ENCODE measurements at regions not wholly inside any gene's neighbourhood (a gene's known extent, or its start where the extent isn't known, plus 50 kb on each side); places are given as distances from the start of the nearest gene placed in this dataset.
"Not testable (repeated sequence)": the region's sequence is repeated elsewhere in the genome, so short reads cannot be mapped to it uniquely, and the experiment has no call there.

DNA sequence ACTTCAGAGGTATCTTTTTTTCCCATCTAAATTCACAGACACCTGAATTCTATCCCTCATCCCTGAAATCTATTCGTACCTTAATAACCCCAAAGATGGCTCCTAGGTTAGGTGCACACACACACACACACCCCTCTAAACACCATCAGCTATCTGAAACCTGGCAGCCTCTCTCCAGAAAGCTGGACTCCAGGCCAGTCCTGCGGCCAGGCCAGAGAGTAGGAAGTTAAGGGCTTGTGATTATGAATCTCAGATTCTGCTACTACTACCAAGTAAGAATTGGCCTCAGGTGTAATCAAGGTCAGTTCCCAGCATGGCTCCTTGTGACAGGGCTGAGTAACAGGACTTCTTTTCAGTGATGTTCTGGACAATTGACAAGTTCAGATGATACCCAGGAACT lies 244.2 kb upstream of the SERP2 start:
- no peak for DNase-seq

DNA sequence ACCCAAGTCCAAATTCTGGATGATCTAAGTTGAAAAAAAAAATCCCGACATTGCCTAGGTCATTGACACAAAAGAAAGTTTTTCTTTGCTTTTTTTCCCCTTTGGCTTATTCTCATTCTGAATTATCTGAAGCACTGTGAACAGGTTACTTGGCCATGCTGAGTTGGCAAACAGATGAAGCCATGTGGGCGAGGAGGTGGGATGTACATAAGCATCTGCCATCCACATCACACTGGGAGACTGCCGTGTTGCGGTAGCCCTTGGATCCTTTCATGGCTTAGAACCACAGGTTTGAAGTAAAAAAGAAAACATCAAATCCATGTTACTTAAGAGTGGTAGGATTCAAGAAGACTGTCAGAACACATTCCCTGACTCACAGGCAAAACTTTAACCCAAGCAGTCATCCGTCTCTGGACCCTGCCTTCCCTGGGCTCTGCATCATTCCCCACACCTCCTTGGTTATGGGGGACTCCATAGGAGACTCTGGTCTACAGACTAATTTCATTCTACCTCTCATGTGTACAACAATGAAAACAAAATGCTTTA lies 242.5 kb upstream of the SERP2 start:
- DNase-seq, result no peak

DNA sequence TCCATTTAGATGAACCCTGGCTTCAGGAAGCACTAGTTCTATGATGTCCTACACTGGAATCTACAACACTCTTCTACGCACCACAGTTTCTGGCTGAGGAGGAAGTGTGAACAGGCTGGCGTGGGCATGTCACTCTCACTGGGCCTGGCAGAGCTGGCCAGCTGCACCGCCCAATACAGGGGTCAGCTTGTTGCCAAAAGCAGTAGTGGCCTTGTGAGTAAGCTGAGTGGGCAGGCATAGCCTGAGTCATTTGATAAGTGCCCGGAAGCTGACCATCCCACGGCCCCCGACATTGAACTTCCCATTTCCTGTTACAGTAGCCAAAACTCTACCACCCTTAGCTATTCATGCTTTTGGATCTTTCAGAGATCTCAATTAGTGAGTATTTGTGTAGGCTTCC lies 240.9 kb upstream of the SERP2 start:
- peak; percentile 96 to 98 (median 97) for DNase-seq

GRCh38 chr13:44133626-44134025 lies 240.0 kb upstream of the SERP2 start:
- peak in 2 of 3 donors; percentile 47 to 61 for DNase-seq

GRCh38 chr13:44135566-44135965 lies 238.1 kb upstream of the SERP2 start:
- peak; percentile 41 to 67 (median 62) for DNase-seq

- peak in 2 of 3 donors; percentile 58 to 60 for DNase-seq
These were observed 236.8 kb upstream of the SERP2 start for GRCh38 chr13:44136696-44137268.

- DNase-seq, result peak in 1 of 3 donors; percentile 59
These were observed 236.2 kb upstream of the SERP2 start for GRCh38 chr13:44137466-44137865.

GRCh38 chr13:44140146-44140545 lies 233.5 kb upstream of the SERP2 start:
- DNase-seq, result no peak

- DNase-seq, result peak in 1 of 3 donors; percentile 34
These were observed 232.5 kb upstream of the SERP2 start for GRCh38 chr13:44140888-44141724.

DNA sequence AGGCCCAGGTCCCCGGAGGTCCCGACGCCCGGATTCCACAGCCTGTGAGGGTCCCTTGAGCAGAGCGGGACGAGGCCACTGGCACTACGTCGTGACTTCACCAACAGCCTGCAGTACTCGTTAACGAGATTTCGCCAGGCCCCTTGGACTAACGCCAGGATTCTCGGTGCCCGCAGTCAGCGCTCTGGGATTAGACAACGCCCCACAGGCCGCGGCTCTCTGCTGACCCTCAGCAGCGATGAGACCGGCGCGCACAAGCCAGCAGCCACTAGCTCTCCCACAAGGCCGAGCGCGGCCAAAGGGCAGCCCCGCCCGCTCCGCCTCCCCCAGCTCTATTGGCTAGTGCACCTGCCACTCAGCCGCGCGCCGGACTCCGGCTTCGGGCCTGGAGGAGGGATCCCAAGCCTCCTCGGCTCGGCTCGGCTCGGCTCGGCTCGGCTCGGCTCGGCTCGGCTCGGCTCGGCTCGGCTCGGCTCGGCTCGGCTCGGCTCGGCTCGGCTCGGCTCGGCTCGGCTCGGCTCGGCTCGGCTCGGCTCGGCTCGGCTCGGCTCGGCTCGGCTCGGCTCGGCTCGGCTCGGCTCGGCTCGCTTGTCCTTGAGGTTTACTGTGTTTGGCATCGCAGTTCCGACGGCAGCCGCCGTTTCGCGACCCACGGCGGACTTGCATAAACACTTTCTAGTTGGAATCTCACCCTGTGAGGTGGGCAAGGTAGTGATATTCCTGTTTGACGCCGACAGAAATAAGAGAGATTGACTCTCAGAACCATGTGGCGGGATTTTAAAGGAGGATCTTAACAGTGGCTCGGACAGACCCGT lies 231.7 kb upstream of the SERP2 start:
- DNase-seq, result peak; percentile 98

- DNase-seq, result no peak
These were observed 231.1 kb upstream of the SERP2 start for GRCh38 chr13:44142540-44142867.

DNA sequence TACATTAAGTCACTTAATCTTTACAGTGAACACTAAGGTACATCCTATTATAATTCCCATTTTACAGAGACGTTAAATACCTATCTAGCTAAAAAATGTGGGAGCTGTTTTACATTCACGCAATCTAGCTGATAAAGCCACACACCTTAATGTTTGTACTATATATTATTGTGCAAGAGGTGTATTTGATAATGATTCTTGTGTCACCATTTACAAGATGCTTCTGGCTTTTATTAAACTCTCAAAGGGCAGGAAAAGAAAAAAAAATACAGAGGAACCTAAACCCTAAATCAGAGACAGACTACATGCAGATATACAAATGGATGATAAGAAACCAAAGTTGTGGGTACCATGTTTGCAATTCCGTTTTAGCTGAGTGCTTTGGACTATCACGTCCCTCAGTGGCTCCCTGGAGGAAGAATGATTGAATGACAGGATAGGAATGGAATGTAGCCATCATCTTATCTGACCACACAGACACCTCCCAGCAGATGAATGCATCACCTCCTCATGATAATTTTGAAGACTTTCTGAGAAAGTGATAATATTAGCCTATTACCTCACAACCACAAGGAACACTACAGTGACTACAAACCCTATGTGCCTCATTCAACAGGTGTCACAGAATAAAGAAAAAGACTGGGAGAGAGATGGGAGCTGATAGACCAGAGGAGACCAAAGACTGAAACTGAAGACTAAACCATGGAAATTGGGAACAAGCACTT lies 230.5 kb upstream of the SERP2 start:
- no peak for DNase-seq

GRCh38 chr13:44146138-44146537 lies 227.5 kb upstream of the SERP2 start:
- peak in 1 of 3 donors; percentile 36 for DNase-seq

- DNase-seq, result no peak
These were observed 226.4 kb upstream of the SERP2 start for GRCh38 chr13:44147233-44147632.

- DNase-seq, result no peak
These were observed 226.0 kb upstream of the SERP2 start for GRCh38 chr13:44147648-44148047.

DNA sequence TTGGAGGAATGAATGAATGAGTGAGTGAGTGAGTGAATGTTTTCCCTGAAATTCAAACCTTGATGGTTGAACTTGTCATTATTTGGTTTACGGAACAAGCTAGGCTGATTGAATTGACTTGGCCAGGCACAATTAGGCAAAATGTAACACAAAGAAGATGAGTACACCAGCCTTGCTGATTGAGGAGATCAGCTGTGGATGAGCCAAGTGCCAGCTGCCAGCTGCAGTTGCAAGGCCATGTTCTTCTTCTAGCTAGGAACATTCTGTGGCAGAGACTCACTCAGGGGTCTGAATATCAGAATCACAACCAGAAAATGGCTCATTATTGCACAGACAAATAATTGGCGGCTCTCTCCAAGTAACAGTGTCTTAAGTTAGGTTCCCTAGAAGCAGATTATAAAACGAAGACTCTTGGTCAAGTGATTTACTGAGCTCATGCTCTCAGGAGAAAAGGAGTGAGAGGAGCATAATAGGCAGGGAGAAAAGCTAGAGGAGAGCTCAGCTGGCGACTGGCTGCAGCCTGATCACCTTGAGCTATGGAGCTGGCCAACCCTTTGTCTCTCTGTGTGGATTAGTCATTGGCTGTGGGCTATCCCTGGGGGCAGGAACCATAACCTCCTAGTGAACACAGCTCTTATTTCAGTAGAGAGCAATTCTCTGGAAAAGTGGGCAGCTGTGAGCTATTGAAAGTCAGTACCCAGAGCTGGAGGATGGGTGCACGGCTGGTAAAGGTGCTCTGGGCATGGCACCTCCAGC lies 225.3 kb upstream of the SERP2 start:
- DNase-seq, result no peak

DNA sequence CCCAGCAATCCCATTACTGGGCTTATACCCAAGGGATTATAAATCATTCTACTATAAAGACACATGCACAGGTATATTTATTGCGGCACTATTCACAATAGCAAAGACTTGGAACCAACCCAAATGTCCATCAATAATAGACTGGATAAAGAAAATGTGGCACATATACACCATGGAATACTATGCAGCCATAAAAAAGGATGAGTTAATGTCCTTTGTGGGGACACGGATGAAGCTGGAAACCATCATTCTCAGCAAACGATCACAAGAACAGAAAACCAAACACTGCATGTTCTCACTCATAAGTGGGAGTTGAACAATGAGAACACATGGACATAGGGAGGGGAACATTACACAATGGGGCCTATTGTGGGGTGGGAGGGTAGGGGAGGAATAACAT lies 224.4 kb upstream of the SERP2 start:
- not testable (repeated sequence) for DNase-seq

GRCh38 chr13:44149821-44150220 lies 223.8 kb upstream of the SERP2 start:
- no peak for DNase-seq

GRCh38 chr13:44151474-44151873 lies 222.2 kb upstream of the SERP2 start:
- no peak for DNase-seq

- no peak for DNase-seq
These were observed 220.1 kb upstream of the SERP2 start for GRCh38 chr13:44153496-44153895.

DNA sequence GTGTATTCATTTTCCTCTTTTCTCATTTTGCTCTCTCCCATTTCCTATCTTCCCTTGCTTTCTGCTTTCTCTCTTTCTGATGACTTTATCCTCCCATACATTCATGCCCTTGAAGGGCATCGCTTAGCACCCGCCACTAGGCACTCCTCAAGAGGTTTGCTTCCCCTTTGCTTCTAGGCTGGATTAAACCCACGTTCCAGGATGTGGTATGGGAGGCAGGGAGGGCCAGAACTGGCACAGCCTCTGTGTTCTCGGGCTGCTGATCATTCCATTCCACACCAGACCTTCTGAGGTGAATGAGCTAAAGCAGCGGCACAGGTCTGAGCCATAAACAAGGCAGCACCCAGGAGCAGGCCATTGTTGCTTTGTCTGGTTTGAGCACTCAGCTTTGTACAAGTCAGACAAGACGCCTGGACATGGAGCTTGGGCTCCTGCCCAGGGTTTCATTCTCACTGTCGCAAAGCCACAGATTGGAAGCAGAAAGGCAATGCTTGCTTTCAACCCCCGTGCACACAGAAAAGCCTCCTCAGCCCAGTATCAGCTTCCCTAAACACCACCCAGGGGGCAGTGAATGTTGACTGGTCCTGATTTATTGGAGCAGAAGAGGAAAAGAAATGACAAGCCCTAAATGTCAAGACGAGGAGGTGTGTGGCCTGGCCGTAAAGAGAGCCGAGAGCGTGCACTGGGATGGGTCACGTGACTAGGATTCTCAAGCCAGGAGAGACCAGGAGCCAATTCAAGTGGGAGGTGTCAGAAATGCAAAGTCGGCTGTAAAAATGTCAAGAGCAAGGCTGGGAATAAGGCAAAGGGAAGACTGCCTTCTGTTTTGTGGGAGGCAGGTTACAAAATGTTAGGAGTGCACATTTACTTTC lies 218.0 kb upstream of the SERP2 start:
- no peak for DNase-seq

Measured in suppressor macrophage treated with lipopolysaccharide for 1 hour (primary cell).